Stimulated activated CD4-positive, alpha-beta T cell treated with anti-CD3 and anti-CD28 coated beads, TNF-alpha, amount 100 ng/mL, for 24 hours (primary cell): ENCODE measurements at regions not wholly inside any gene's neighbourhood (a gene's known extent, or its start where the extent isn't known, plus 50 kb on each side); places are given as distances from the start of the nearest gene placed in this dataset.

Source experiments
- DNase-seq, 3 experiments: peaks; one replicate each; pipeline ENCODE4 v3.0.0-alpha.2; 2020; ENCODE audit warnings: low read depth in 3 of 3

- no peak for DNase-seq
Observed at GRCh38 chr9:91066856-91067255, 265.2 kb downstream of the SYK start.

GRCh38 chr9:91067306-91067860, 265.8 kb downstream of the SYK start:
- no peak for DNase-seq

GRCh38 chr9:91071184-91071990, 269.8 kb downstream of the SYK start:
- peak; percentile 50 to 75 (median 54) for DNase-seq

DNA sequence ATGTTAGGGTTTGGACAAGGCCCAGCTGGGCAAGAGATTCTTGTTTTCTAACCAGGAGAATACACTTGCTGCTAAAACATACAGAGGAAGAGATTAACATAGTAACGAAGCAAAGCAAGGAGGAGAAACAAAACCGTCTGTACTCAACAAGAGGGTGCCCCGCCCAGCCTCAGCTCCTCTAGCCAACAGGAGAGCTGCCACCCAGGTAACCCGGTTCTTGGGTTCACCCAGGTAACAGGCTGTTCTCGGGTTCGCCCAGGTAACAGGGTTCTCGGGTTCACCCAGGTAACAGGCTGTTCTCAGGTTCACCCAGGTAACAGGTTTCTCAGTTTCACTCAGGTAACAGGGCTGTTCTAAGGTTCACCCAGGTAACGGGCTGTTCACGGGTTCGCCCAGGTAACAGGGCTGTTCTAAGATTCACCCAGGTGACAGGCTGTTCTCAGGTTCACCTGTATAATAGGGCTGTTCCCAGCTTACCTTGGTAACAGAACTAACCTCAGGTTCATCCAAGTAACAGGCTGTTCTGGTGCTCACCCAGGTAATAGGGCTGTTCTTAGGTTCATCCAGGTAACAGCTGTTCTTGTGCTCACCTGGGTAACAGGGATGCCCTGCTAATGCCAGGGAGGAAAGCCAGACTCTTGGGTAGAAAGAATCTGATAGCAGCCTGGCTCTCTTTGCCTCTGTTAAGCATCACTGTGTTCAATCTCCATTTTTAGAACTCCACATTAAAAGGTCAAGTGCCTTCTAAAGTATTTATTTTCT, 271.6 kb downstream of the SYK start:
- no peak for DNase-seq

DNA sequence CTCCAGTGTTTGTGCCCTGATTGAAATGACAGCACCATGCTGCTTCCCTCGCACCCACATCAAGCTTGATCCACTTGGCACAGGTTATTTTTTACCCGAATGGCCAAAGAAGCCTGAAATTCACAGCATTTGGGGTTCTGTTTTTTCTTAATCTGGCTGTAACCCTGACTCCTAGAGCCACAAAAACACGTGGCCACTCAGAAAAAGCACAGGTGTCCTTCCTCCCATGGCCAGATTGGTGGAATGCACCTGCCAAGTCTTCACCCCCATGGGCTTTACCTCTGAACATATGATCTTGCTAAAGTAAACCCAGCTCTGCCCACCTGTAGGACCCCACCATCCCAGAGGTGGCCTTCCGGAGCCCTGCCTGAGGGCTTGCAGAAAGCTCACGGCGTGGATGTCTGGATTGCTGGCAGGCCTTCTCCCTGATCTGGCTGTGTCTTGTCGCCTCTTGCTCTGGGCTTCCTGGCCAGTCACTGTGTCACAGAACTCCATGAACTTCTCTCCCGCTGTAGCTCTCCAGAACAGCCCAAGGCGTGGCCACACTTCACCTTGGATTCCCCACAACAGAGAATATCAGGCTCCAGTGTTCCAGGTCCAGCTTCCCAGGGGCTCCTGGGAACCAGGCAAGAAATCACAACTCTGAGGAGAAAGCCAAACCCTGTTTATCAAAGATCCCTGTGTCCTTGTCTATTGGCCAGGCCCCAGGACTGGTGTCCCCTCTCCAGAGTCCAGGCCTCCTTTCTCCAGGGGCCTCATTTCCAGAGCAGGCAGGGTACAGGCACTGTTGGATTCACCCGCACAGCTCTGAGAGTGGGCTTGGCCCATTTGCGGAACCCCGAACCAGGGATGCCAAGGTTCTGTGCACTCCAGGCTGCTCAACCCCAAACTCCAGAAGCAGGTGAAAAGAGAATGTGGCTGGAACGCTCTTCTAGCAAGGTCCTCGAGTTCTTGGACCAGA, 272.5 kb downstream of the SYK start:
- no peak for DNase-seq

GRCh38 chr9:91074866-91075265, 273.2 kb downstream of the SYK start:
- no peak for DNase-seq

DNA sequence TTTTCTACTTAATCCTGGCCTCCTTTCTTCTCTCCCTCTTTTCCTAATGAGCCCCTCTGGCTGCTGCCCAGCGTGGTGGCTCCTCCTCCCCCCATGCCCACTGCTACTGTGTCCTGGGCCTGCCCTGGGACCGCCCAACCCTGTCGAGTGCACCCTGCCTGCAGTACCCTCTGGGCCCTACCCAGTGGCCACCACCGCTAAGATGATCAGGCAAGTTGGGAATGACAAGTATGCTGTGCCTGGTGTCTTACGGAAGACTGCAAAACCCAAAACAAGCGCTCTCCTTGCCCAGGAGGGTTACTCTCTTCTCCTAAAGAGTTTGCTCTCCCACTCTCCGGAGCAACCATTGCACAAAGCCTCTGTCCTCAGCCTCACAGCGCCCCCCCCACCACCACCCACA, 273.7 kb downstream of the SYK start:
- DNase-seq = no peak

GRCh38 chr9:91077624-91078368, 276.2 kb downstream of the SYK start:
- DNase-seq = no peak

- DNase-seq = no peak
Observed at GRCh38 chr9:91078369-91078695, 276.7 kb downstream of the SYK start.

DNA sequence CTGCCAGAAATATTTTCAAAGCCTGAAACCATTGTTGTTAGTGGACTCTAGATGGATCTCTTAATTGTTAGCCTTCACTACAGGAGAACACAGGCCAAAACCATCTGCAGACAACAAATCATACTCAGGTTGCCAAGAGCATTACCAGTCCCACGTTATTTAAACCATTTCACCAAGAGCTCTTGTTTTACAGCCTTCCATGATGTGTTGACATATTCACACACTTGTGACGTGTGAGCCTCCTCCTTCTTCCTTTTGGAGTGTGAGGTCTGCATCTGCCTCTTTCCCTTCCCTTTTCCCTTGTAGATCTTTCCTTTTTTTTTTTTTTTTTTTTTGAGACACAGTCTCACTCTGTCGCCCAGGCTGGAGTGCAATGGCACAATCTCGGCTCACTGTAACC, 279.0 kb downstream of the AUH start:
- DNase-seq = no peak

DNA sequence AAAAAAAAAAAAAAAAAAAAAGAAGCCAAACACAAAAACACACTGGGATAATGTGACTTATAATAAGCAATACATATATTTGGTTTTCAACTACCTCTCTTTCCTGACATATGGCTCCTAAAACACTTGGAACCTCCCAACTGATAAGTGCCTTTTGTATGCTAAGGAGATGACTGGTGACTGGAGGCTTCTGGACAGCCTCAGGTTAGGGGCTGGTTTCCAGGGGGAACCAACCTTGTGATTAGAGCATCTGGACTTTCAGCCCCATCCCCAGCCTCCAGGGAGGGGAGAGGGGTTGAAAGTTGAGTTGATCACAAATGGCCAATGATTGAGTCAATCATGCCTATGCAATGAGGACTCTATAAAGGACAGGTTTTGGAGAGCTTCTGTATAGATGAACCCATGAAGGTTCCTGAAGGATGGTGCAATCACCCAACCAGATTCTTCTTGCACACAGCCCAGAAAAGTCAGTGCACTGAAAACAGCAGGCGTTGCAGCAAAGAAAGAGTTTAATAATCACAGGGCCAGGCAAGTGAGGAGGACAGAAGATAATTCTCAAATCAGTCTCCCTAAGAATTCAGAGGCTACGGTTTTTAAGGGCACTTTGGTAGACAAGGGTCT, 276.7 kb downstream of the AUH start:
- no peak for DNase-seq

GRCh38 chr9:91085517-91086291, 276.0 kb downstream of the AUH start:
- no peak for DNase-seq

DNA sequence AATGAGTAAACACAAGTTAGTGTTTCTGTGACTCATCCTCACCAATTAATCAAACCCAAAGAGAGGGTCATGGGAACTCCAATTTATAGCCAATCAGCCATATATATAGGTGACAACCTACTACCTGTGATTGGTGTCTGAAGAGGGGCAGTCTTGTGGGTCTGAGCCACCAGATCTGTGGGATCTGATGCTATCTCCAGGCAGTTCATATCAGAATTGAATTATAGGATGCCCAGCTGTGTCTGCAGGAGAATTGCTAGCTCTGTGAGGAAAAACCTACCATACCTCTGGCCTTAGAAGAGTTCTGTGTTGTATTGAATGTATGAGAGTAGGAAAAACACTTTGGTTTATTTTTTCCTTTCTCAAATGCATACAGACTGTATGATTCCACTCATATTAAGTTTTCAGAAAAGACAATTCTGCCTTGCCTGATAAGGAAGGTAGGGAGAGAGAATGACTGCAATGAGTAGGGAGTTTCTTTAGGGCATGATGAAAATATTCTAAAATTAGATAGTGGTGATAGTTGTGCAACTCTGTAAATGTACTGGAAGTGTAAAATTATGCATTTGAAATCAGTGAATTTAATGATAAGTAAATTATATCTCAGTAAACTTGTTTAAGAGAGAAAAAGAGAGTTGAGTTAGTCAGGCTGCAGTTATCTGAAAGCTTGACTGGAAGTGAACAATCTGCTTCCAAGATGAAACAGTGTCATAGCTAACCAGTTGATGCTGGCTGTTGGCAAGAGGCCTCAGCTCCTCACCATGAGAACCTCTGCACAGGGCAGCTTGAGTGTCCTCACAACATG, 274.9 kb downstream of the AUH start:
- DNase-seq = no peak

- no peak for DNase-seq
Observed at GRCh38 chr9:91087462-91087759, 274.3 kb downstream of the AUH start.

DNA sequence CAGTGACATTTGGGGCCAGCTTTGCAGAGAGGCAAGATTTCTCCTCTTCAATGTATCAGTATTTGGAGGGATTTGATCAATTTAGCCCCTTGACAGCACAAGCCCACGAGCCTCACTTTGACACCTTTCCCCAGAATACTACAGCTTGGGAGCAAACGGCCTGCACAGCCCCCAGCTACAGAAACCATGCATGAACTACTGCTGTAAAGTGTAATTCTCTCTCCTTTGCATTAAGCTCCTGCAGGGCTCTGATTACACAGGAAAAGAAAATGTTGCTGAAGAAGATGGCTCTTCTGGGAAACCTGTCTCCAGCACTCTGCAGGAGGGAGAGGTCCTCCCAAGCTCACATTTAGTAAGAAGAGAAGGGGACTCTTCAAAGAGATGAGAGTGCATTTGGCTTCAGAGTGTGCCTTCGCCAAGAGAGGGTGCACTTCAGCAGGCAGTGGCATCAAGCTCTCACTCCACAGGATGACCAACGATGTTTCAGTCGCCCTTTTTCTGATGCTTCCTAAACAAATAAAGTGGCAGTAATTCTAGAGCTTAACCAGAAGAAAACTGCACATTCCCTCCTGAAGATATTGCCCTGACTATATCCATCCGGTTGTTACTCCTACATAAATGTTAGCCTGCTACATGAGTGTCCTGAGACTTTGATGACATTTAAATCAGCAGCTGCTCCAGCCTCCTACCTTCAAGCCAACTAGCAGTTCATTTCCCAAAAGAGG, 272.2 kb downstream of the AUH start:
- no peak for DNase-seq

- DNase-seq = no peak
Observed at GRCh38 chr9:91090130-91090410, 271.6 kb downstream of the AUH start.

DNA sequence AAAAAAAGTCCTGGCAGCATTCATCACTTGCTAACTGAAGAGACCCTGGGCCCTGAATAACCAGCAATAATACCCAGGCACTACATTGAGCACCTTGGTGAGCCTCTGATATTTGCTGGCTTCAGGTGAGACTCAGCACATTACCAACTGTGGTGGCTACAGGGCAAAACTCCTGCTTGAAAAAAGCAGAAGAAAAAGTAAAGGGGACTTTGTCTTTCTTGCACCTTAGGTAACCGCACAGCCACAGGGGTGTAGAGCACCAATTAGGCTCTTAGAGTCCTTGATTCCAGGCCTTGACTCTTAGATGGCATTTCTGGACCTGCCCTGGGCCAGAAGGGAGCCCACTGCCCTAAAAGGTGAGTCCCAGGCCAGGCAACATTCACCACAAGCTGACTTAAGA, 269.5 kb downstream of the AUH start:
- no peak for DNase-seq

- DNase-seq = no peak
Observed at GRCh38 chr9:91094324-91095088, 267.2 kb downstream of the AUH start.
